Hematopoietic multipotent progenitor cell (in vitro differentiated cells): ENCODE measurements at regions not wholly inside any gene's neighbourhood (a gene's known extent, or its start where the extent isn't known, plus 50 kb on each side); places are given as distances from the start of the nearest gene placed in this dataset.

Experiments used
- DNase-seq, 3 donors: peaks; one replicate each; pipeline ENCODE4 v3.0.0-alpha.2; 2011 to 2015; ENCODE audit warnings: low read depth in 2 of 3, low spot score in 2 of 3

- no peak for DNase-seq
Measured at GRCh38 chr15:93466380-93466779, 377.4 kb upstream of the RGMA start.

- DNase-seq, result no peak
Measured at GRCh38 chr15:93462690-93463089, 373.7 kb upstream of the RGMA start.

DNA sequence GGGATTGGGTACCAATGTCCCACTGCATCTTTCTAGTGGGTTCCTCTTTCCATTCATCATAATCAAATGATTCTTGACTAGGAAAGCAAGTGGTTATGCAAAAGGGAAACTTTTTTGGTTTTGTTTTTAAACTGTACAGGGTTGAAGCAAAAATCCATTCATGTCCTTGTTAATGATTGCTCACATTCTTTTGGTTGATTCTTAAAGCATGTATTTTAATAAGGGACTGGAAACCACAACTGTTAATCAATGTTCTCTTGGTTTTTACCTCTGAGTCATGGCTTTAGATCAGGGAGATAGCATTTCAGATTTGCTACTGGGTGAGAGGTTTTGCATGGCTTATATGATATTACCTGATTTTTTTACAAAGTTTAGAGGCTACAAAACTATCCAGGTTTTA lies 371.7 kb upstream of the RGMA start:
- no peak for DNase-seq

GRCh38 chr15:93459396-93459795 lies 370.4 kb upstream of the RGMA start:
- DNase-seq, result no peak

GRCh38 chr15:93458597-93458996 lies 369.6 kb upstream of the RGMA start:
- DNase-seq, result no peak

- DNase-seq, result no peak
Measured at GRCh38 chr15:93454788-93455187, 365.8 kb upstream of the RGMA start.

DNA sequence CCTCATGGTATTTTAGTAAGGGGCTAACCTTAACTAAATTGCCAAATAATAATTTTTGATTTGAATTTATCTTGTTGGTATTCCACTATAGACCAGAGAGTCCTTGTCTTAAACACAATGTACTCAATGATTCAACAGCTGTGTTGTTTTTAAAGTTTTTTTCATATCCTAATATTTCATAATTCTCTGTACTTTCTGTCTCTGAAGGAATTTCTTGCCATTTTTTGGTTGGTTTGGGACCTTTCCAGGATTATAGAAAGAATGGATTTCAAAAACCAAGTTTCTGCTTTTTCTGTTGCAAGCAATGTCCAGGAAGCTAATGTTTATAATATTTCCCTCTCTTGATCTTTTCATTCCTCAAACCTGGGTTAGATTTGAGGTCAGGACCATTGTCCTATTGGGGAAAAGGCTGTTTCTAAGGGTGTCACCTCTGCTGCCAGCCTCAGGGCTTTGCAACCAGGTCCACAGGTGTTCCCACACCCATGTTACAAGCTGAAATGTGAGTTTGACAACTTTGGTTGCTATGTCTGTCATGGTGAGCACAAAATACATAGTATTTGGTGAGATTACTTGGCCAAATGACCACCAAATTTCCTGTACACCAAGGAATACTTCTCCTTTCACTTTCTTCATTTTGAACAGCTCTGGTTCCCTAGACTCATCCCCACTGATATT lies 363.7 kb upstream of the RGMA start:
- no peak for DNase-seq

GRCh38 chr15:93451822-93452221 lies 362.8 kb upstream of the RGMA start:
- no peak for DNase-seq

DNA sequence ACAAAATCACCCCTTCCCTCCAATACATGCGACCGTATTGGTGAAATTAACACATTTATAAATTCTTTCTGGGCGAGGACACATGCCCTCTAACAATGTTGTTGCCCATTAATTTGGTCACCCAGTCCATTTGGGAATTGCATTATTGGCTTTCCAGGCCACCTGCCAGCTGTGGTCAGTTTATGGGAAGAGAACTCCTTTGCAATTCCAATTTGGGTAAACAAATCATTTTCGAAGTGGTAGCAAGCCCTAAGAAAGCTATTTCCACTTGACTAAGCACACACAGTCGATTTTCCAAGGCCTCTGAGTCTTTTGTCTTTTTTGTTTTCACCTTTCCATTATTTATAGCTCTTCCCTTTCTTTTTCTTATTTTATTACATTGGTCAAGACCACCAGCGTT lies 362.3 kb upstream of the RGMA start:
- no peak for DNase-seq

- no peak for DNase-seq
Measured at GRCh38 chr15:93449798-93450197, 360.8 kb upstream of the RGMA start.

DNA sequence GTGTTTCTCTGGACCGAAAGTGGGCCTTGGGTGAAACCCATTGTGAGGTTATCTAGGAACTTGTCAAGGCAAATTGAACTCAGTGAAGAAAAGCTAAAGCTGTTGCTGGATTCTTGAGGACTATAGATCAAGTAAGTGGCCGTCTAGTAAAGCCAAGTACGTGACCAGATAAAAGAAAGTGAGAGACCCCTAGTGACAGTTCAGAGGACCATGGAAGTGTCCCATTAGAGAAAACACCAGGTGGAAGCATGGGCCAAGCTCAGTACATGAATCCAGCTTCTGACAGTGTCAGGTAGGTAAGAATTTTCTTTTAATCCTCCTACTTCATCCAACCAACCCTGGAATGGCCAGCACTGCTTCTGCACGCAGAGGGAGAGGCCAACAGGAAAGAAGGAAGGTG lies 349.3 kb upstream of the RGMA start:
- no peak for DNase-seq

DNA sequence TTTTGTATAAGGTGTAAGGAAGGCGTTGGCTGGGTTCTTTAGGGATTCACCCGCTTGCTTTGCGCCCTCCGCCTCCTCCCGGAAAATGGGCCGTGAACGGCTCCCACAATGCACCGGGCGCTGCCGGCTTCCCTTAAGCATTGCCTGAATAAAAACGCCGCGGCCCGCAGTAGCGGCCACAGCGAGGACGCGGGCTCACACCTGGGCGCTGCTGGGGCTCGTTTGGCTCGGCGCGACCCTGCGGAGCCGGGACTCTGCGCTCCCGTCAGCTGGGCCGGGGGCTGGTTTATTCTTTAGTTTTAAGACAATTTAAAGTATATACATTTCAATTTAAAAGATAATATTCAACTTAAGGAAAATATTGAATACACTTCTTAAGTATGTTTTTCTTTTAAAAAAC lies 343.5 kb upstream of the RGMA start:
- DNase-seq, result no peak

DNA sequence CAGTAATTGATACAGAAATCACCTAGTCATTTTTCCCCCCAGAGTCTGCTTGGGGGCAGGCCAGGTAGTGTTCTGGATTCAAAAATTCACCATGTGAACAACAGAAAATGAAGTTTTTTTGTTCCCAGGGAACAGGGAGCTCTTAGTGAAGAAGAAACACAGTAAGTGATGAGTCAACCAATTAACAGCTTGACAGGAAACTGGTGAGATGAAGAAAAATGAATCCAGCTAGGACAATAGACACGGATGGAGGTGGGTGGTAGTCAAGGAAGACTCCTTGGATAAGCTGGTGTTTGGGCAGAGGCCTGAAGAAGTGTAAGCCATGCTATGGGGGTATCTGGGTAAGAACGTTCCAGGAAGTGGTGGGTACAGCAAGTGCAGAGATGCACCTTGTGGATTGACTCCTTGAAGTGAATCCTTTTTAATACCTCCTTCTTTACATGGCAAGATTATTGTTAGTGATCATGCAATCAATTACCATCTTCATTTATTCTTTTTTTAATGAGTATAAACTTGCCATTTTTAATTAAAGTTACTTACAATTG lies 339.9 kb upstream of the RGMA start:
- DNase-seq, result no peak

DNA sequence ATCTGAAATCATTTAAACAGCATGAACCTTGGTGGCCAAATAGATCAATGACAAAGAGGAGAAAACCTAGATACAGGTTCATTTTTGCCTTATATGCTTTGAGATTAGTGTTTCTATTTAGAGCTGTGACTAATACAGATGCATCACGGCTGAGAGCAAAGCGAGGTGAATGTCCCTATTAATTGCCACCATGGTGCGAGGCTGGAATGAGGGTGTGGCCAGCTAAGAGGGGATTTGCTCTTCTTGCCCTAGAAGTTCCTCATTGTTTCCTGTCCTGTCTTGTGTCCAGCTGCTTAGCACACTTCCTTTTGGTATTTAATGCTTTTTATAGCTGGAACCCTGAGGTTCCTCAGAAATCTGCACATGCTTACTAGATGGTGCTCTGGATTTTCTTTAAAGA lies 339.1 kb upstream of the RGMA start:
- DNase-seq, result no peak

DNA sequence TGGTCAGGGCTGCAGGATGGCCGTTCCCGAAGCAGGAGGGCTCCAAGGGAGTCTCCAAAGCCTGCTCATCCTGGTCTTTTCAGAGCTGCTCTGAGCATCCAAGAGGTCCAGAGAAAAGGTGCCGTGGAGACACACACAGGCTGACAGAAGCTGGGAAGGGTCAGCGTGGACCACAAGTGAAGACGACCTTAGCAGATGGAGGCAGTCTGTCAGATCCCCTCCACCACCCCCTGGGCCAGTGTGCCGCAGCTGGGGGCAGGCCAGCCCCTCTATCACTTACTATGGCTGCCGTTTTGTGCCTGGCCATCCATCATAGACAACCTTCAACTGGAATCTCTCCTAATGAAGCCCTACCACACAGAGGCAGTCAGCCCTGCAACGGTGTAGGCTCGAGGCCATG lies 335.1 kb upstream of the RGMA start:
- no peak for DNase-seq

- no peak for DNase-seq
Measured at GRCh38 chr15:93422476-93422875, 333.5 kb upstream of the RGMA start.

DNA sequence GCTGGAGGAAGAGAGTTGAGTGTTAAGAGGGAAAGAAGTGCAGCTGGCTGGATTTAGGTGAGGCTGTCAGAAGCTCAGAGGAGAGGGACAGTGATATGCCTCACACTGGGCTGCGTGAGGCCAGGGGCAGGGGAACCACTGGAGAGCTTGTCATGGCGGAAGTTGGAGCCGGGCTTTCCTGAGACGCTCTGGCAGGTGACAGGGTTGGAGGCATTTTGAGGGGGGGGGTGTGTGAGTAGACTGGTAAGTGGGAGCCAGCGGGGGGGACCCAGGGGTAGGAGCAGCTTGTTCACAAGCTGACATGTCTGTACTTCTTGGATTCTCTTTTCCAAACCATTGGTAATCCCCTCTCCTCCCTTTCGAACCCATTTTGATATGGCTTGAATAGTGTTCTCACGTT lies 331.5 kb upstream of the RGMA start:
- no peak for DNase-seq

DNA sequence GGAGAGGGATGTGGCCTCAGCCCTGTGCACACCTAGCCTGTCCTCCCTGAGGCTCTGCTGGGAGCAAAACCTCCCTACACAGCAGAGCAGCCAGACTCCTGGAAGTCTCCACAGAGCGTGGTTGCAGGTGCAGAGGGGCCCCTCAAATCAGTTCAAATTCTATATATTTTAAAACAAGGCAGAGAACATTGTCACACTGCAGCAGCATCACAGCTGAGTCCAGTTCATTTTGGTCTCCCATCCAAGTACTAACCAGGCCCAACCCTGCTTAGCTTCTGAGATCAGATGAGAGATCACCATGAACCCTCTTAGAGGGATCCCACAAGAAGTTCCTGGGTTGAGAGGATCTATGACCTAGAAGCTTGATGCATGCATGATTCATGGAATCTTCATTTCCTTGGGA lies 331.0 kb upstream of the RGMA start:
- no peak for DNase-seq

DNA sequence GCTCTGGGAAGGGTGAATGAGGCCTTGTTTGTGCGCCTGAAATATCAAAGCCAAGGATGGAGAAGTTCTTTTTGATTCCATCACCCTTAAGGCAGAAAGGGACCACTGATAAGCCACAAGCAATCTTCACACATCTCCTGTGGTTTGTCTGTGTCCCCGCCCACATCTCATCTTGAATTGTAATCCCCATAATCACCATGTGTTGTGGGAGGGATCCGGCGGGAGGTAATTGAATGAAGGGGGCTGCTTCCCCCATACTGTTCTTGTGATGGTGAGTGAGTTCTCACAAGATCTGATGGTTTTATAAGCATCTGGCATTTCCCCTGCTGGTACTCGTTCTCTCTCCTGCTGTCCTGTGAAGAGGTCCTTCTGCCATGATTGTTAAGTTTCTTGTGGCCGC lies 329.6 kb upstream of the RGMA start:
- no peak for DNase-seq

DNA sequence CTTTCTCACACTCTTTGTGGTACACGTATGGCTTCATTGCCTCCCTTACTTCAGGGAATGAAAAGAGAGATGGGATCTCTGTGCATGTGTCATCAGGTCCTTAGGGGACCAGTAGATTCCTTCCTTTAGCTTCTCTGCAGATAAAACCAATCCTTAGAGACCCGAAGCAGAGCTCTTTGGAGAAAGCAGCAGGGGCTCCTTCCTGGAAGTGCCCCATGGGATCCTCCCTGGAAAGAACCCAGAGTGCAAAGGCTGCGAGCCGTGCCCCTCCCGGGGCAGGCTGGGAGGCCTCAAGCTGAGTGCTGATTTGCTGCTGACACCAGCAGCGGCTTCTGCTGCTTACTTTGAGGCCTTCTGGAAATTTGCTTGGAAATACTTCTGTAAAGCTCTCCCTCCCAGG lies 328.6 kb upstream of the RGMA start:
- no peak for DNase-seq

GRCh38 chr15:93417156-93417555 lies 328.1 kb upstream of the RGMA start:
- no peak for DNase-seq

- DNase-seq, result no peak
Measured at GRCh38 chr15:93415576-93415975, 326.6 kb upstream of the RGMA start.

- DNase-seq, result no peak
Measured at GRCh38 chr15:93414576-93415231, 325.7 kb upstream of the RGMA start.
